Urothelium cell line (cell line): ENCODE measurements at regions not wholly inside any gene's neighbourhood (a gene's known extent, or its start where the extent isn't known, plus 50 kb on each side); places are given as distances from the start of the nearest gene placed in this dataset.
A peak's percentile ranks its signal among the peaks of the same experiment; 100 is the strongest.

ENCODE experiments used
- DNase-seq: peaks from one replicate; pipeline ENCODE4 v3.0.0; 2011; ENCODE audit warnings: low spot score, mixed read lengths
- FAIRE-seq: peaks from 2 replicates; lab custom pipeline; 2011; peaks lifted over from hg19 to GRCh38; lab: Jason Lieb, UNC

DNA sequence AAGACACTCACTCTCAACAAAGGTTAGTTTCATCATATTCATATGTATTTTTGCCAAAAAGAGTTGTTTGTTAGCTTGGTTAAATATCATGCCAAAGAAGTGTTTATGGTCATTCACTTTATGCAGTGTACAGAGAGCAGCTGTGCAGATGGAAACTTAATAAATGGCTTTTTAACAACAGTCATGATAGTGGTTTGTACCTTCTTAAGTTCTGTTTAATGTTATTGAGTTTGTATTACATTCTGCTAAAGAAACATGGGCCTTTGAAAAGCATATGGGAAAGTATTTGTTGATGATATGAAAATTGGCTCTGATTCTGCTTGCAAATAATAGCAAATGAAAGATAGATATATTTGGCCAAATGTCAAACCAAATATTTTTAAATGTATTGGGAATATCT lies 607.3 kb downstream of the NCAM2 start:
- DNase-seq: no peak
- FAIRE-seq: no peak

DNA sequence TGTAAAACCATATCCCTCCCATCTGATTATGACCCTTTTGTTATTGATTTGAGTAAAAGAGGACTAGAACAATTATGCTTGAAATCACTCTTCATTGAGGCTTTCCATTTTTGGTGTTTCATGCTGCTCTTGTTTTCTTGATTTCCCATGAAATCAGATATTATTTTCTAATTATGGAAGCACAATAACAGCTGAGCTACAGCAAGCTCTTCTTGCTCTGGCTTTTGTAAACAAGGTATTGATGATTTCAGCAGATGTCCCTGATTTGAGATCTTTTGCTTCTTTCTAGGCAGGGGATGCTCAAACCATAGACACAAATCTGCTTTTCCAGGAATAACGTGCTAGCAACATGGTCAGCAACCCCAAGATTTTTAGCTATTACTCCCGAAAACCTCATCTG lies 607.8 kb downstream of the NCAM2 start:
- FAIRE-seq: no peak
- no peak for DNase-seq

DNA sequence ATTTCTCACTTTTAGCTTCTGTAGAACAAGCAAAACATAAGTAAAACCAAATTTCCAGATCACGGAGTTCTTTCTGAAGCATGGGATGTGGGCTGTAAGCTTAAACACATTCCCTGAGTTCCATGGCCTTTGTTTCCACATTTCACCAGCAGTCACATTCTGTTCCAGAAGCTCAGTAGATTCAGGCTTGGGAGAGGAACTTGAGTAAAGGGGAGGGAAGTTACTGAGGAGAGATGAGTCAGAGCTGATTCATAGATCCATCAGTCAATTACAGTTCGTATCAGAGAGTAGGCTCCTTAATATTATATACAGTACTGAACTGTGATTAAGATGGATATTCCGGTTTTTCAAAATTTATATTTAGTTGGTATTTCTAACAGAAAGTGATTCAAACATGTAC lies 614.3 kb downstream of the NCAM2 start:
- FAIRE-seq (no peak), DNase-seq (peak; percentile 56)

DNA sequence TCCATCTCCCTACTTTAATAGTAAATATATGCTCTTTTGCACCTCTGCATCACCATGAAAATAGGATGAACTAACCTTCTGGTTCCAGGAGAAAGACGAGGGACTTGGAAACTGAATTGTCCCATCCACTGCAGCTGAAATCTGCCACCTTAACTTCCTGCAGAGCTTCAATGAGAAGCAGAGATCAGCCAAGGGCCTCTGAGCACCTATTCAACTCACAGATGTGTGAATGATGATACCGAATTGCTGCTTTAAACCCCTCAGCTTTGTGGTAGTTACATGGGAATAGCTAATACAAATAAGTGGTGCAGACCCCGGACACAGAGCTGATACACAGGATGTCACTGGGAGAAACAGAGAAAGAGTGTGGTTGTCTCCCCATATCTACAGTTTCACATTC lies 616.8 kb downstream of the NCAM2 start:
- DNase-seq (no peak), FAIRE-seq (no peak)

DNA sequence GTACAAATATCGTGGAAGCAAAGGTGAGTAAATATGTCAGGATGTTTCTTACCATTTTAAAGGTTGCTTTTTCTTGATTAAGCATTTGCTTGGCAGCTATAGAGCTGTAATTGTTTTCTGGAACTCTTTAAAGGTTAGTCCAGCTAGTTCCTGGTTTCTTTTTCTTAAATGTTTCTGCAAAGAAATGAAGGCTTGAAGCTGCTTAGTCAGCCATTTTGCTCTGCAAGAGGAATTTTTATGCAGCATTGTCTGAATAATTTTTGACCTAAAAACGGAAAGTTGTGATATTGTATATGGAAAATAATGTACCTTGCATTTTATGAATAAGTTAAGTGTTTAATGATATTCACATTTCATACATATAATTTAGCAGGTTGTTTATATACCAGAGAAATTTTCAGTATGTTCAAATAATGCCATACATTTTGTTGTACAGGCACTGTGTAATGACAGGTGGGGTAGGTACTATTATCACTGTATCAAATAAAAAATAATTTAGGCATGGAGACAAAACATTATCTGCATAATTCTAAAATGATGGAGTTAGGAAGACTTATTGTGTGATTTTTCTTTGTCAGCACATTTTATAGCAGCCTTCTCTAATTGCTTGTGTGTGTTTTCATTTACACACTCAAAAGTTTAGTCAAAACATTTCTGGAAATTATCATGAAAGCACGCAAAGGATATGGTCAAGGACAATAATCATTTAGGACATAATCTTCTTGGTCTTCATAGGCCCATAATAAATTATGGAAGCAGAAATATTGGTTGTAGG lies 624.4 kb downstream of the NCAM2 start:
- DNase-seq (no peak), FAIRE-seq (no peak)

DNA sequence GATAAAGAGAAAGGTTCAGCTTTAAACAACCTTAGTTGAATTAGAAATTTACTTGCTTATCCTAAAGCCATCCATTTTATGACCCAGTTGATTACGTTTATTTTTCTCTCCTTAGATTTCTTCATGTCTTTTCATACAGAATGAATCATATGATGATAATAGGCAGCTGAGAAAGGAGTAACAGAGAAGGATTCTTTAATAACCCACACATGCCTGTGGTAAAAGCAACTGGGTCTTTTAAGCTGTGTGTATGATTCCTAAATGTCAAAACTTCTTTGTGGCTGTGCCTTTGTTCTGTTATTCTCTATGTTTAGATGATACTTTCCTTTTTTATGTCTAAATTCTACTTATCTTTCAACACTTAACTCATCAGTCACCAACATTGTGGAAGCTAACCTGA lies 626.5 kb downstream of the NCAM2 start:
- no peak for FAIRE-seq
- DNase-seq: no peak

DNA sequence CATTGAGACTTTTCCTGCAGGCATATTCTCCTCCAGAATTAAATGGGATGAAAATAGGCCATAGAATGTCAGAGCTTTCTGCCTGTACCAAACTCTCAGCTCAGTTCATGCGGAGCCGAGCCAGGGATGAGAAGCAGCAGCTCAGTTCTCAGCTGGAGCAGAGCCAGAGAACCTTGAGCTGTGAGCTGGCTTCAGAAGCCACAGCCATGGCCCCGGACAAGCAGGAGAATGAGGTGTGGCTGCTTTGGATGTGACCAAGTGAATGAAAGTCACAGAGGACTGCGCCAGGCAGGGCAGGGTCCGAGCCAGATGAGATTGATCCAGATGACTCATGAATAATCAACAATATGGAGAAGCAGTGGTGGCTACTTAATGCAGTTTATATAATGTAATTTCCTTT lies 633.8 kb downstream of the NCAM2 start:
- no peak for FAIRE-seq
- peak; percentile 1 for DNase-seq

DNA sequence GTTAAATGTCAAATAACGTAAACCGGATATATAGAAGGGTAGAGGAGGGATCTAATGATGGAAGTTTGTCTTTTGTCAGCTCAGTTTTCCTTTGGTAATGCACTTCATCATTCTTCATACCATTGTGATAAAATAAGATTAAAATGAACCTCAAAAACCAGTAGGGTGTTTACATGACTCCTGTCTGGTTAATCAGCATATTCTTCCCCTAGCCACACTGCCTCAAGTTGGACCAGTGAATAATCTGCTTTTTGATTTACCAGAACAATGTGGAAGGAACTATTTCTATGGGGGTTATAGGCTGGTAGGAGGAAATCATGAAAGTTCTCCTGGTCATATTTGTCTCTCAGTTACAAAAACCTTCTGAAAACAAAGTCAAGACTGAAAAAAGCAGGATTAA lies 634.7 kb downstream of the NCAM2 start:
- DNase-seq (no peak), FAIRE-seq (no peak)

DNA sequence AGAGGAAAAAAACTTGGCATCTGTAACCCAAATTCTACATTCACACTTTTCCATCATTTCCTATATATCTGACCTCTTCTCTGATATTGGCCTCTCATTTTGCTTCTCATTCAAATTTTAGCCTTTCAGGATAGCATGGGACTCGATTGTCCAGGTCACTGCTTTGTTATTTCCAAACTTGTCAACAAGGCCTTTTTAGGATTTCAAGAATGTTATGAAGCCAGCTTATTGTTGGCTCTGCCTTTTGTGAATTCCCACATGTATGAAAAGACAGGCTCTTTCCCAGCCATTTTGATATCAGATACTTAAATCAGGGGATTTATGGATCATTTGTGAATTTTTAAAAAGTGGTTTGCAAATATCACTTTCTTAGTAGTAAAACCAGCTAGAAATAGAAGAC lies 663.5 kb downstream of the NCAM2 start:
- DNase-seq: no peak
- no peak for FAIRE-seq

DNA sequence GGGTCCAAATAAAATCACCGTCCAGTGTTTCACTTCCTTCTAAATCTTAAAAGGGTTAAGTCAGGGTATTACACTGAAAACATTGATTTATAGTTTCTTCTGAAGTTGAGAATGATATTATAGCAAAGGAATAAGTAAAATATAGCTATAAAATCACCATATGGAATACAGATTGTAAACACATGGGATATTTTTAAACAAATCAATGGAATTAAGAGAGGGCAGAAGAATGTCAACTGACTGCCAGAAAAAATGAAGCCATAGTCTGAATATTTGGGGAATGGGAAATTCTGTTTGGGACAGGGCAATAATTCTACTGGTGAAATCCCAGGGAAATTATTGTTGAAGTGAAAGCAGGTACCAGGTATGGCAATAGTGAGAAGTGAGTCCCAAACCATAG lies 664.6 kb downstream of the NCAM2 start:
- FAIRE-seq (no peak), DNase-seq (no peak)

DNA sequence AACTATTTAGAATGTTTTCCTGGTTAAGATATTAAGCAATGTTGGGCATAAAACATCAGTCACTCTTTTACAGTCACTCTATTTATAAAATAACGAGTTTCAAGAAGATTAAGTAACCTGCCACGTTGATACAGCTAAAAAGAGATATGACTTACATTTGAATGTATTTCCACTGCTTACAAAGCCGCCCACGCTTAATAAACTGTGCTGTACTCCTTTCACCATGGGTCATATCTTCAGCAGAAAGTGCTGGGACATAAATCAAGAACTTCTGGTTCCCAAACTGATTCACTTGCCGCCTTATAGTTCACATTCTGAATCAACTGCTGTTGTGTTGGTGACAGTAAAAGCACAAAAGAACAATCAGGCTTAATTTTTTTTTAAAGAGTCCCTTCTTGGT lies 666.7 kb downstream of the NCAM2 start:
- FAIRE-seq: no peak
- DNase-seq: no peak

DNA sequence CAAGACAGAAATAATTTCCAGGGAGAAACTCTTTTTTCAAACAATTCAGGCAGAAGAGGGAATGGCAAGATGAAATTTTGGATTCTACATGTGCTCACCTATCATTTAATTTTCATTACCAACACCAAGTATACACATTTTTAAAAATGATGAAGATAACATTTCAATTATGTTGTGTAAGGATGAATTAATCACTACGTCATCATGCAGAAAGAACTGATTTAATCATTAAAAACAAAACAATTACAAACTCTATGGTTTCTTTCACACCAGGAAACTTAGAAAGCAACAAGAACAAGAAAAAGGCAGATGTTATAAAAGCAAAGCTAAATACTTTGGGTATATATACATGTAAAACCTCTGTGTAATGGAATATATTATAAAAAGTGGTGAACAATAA lies 668.5 kb downstream of the NCAM2 start:
- DNase-seq: no peak
- no peak for FAIRE-seq

DNA sequence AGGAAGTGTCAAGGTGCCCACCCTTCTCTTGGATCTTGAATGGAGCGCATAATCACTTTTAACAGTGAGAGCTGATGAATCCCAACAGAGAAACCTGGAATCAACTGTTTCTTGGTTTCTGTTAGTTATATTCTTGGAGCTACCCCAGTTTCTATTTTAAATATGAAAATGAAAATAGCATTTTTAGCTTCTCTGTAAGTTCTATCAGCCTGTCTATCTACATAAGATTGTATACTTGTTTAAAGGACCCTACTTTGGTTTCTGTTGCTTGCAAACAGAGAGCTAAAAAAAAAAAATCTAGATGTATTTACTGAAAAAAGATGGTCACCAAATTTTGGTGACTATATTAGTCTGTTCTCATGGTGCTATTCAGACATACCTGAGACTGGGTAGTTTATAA lies 670.0 kb downstream of the NCAM2 start:
- FAIRE-seq: no peak
- no peak for DNase-seq

DNA sequence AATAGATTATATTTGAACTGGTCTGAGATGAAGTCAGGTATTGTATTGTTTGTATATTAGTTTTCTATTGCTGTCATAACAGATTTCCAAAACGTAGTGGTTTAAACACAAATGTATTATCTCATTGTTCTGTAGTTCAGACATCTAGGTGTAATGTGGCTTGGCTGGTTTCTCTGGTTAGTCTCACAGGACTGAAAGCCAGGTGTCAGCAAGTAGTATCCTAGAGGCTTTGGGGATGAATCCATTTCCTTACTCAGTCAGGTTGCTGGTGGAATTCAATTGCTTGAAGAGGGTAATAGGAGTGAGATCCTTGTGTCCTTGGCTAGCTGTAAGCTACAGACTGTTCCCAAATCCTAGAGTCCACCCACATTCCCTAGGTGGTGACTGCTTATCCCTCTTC lies 675.8 kb downstream of the NCAM2 start:
- FAIRE-seq: no peak

DNA sequence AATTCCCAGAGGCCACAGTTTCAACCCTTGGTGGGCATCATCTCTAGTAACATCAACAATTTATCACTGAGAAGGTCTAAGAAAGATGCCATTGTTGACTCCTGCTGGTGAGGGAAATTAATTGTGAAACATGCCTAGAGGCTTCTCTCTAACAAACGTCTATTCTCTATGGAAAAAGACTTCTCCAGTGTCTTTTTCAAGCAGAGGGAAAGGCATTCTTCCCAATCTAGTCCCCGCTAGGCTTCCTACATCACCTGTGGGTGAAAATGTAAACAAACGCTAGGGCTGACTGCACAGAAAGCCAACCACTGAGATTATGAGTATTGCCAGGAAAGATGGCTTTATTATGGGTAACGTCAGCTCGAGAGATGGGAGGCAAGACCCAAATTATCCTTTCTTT lies 677.4 kb downstream of the NCAM2 start:
- FAIRE-seq: no peak

More for the DNA sequence above, 675.8 kb downstream of the NCAM2 start:
- DNase-seq: no peak

DNA sequence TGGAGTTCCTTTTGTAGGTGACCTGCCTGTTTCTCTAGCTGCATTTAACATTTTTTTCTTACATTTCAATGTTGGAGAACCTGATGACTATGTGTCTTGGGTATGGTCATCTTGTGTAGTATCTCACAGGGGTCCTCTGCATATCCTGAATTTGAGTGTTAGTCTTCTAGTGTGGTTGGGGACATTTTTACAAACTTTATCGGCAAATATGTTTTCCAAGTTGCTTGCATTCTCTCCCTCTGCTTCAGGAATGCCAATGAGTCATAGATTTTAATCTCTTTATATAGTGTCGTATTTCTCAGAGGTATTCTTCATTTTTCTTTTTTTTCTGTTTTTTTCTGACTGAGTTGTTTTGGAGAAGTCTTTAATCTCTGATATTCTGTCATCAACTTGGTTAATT lies 684.0 kb downstream of the NCAM2 start:
- FAIRE-seq (no peak), DNase-seq (peak; percentile 8)

More for the DNA sequence above, 677.4 kb downstream of the NCAM2 start:
- DNase-seq: no peak

DNA sequence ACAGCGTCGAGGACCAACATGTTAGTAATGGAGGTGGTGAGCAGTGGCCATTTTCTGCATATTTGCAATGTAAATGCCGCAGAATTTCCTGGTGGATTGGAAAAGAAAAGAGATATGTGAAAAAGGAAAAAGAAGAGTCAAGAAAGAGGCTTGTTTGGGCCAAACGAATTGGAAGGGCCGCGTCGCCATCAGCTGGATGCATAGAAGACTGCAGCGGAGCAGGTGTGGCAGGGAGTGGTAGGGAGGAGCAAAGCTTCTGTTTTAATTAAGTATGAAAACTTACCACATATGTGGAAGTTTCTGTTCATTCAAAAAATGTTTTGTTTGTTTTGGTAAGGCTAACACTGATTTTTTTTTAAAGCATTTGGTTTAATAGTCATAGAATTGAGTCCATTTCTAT lies 690.7 kb downstream of the NCAM2 start:
- FAIRE-seq (no peak), DNase-seq (peak; percentile 11)

DNA sequence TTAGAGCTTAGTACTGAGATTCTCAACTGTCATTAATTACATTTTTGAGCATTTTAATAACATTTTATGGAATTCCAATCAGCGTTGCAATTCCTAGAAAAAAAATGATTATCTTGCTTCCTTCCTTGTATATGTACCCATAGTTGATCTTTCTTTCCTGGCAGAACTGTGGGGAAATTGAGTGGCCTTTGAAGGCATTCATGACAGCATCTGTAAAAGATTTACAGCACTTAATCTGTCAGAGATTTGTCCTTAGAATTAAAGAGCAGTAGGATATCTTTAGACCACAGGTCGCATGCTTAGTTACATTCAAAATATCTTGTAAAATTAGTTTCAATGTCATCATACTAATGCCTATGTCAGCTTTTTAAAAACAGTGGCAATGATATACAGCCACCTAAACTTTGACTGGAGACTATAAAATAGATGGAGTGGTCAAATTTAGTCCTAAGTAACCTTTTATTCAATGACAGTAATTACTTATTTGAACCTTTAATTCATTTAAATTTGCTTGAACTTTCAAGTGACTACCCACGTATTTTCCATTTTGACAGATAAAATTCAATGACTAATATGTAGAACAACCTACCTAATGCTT lies 692.0 kb downstream of the NCAM2 start:
- DNase-seq: no peak
- FAIRE-seq: no peak

DNA sequence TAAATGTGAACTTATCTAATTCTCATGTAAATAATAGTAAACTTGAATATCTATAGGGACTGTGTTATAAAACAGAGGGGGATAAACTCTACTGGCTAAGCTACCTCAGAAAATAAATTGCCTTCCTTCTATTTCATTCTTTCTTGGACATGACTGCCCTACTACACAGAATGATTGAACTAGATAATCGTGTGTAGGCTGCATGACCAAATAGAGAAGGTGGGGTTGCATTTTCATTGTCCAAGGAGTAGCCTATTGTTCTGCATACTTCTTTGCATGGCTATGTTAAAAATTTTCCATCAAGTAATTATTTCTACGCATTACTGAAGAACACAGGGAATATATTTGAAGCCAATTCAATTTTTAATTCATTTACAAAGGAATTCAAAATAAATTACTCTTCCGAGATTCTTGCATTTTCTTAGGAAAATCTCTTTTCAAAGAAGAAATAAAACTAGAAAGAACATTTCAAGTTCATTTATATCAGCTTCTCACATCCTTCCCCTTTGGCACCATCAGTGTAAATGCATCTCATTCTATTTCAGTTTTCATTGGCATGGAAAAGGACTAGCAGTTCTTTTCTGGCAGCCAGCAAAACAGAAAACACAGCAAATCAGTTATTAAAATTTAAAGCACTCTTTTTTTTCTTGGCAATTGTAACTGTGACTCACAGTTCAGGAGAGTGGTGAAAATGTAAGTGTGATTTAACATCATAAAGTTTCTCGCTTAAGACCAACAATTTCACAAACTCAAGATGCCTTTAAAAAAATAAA lies 714.7 kb downstream of the NCAM2 start:
- no peak for FAIRE-seq
- DNase-seq: no peak

DNA sequence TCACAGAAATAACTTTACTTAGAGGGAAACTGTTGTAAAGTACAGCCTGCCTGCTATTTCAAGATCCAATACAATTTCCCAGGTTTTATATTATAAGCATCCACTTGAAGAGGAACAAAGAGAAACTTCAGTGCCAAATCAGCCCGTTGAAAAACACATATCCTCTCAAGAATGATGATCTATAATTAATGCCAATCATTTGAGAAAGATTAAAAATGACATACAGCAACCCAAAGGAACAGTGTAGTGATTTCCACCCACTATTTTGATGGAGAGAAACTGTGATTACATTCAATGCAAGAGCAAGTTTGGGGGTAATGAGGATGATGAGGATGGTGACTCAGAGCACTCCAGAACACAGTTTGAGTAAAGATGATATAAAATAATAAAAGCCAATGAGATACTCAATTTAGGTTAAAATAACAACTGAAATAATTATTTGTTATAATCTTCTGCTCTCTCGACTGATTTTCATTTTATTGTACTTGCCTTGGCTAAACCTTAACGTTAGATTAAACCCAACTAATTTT lies 715.5 kb downstream of the NCAM2 start:
- no peak for FAIRE-seq
- no peak for DNase-seq

DNA sequence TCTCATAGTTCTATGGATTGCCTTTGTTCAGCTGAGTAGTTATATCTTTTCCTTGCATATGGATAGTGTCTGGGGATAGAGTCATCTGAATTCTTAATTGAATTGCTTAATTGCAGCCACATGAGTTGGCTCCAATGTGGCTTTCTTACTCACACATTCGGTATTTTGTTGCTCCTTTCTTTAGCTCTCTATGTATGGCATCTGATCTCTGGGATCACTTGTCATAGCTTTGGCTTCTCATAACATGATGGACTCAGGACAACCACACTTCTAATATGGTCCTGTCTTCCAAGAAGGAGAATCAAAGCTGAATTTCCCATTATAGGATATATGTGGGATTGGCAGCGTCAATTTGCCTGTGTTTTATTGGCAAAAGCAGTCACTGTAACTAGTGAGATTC lies 716.2 kb downstream of the NCAM2 start:
- DNase-seq (peak; percentile 4), FAIRE-seq (no peak)
